Liver (tissue), 3 donors: ENCODE measurements at regions not wholly inside any gene's neighbourhood (a gene's known extent, or its start where the extent isn't known, plus 50 kb on each side); places are given as distances from the start of the nearest gene placed in this dataset.

Experiments
- CTCF ChIP-seq: fragments of 150-350 bp; IDR thresholded peaks from 2 replicates; pipeline ENCODE4 v1.5.1; 2017; ENCODE audit warnings: improper control_type of control experiment, low read depth, low read length; ENCODE audit not compliant: missing input control
- EGR1 ChIP-seq, 2 donors: IDR thresholded peaks; 2 replicates each; pipeline ENCODE4 v1.6.1; 2016 to 2018; ENCODE audit warnings: antibody characterized with exemption in 2 of 2, low read depth in 2 of 2
- JUND ChIP-seq, 2 donors: IDR thresholded peaks; 2 replicates each; pipeline ENCODE4 v1.6.1; 2016; ENCODE audit warnings: antibody characterized with exemption in 2 of 2
- NR2F2 ChIP-seq: IDR thresholded peaks from 2 replicates; pipeline ENCODE4 v1.6.1; 2016; ENCODE audit warnings: antibody characterized with exemption
- REST ChIP-seq: IDR thresholded peaks from 2 replicates; pipeline ENCODE4 v1.6.1; 2016; ENCODE audit warnings: antibody characterized with exemption, mild to moderate bottlenecking
- SP1 ChIP-seq: IDR thresholded peaks from 2 replicates; pipeline ENCODE4 v1.6.1; 2018; ENCODE audit warnings: antibody characterized with exemption, mild to moderate bottlenecking
- donor health status: healthy.
- donor health status: healthy.

GRCh38 chr4:42205541-42205940 lies 53.1 kb upstream of the BEND4 start:
- TF ChIP-seq EGR1 (IDR thresholded peaks at IDR 0.05; ENCODE audit: low read depth in 2 of 2) (no peak), CTCF (no peak), JUND (IDR thresholded peaks at IDR 0.05) (no peak), NR2F2 (no peak), REST (no peak), SP1 (no peak)
